Urothelium cell line (cell line): ENCODE measurements at regions not wholly inside any gene's neighbourhood (a gene's known extent, or its start where the extent isn't known, plus 50 kb on each side); places are given as distances from the start of the nearest gene placed in this dataset.
"Not testable (repeated sequence)": the region's sequence is repeated elsewhere in the genome, so short reads cannot be mapped to it uniquely, and the experiment has no call there.

ENCODE experiments used
- DNase-seq: peaks from one replicate; pipeline ENCODE4 v3.0.0; 2011; ENCODE audit warnings: low spot score, mixed read lengths
- FAIRE-seq: peaks from 2 replicates; lab custom pipeline; 2011; peaks lifted over from hg19 to GRCh38; lab: Jason Lieb, UNC

DNA sequence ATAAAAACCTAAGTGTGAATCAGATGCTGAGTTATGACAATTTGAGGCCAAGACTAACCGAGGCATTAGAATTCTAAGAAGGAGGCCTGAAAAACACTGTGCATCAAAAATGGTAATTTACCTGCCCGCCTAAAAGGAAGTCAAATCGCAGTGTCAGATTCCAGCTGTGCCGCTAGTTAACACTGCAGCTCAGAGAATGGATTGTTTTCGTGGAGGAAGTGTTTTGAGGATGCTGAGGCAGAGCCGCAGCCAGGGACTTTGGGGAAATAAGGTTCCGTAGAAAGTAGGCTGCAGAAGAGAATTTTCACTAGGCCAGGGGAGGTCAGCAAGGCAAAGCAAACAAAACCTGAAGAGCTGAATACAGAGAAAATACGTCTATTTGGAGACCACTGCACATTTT is 226.4 kb upstream of the ISL1 start:
- DNase-seq, result no peak
- no peak for FAIRE-seq

DNA sequence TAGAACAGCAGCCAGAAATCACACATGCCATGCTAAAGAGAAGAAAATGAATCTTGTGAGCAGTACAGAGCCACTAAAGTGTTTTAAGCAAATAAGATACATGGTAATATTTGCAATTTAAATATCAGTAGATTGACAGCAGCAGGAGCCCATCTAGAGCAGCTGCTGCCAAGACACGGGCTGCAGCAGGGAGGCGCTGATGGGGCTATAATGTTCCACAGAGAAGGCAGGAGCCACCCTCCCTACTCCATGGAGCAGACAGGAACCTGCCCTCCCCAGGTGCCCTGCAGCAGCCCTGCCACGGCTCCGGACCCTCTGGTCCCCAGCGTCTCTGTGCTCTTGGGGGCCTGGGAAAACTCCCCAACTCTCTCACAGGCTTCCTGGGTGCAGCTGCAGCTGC is 224.1 kb upstream of the ISL1 start:
- no peak for FAIRE-seq
- DNase-seq, result no peak

DNA sequence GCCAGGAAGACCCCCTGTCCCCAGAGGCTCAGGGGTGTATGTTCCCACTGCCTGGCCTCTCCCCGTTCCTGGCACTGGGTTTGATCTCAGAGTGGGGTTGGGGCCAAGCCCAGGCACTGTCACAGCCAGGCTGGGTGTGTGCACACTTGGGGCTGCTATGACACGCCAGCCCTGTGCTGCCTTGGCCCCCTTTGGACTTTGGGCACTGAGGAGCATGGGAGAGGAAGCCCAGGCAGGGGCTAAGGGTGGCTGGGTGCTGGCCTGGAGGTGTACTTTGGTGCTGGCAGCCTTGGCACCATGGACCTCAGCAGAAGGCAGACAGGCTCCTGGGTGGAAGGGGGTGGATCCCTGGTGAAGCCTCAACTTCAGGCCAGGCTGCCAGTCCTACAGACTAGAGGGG is 223.6 kb upstream of the ISL1 start:
- FAIRE-seq, result no peak
- DNase-seq, result no peak

DNA sequence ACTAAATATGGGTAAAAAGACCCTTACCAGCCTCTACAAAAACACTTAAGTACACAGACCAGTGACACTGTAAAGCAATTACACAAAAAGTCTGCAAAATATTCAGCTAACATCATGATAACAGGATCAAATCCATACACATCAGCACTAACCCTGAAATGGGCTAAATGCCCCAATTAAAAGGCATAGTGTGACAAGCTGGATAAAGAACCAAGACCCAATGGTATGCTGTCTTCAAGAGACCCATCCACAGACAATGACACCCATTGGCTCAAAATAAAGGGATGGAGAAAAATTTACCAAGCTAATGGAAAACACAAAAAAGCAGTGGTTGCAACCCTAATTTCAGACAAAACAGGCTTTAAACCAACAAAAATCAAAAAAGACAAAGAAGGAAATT is 221.0 kb upstream of the ISL1 start:
- no peak for FAIRE-seq
- no peak for DNase-seq

- not testable (repeated sequence) for FAIRE-seq, DNase-seq
Observed at GRCh38 chr5:51165621-51166020, 217.6 kb upstream of the ISL1 start.

GRCh38 chr5:51172903-51173626 is 210.2 kb upstream of the ISL1 start:
- no peak for DNase-seq
- FAIRE-seq, result no peak

- FAIRE-seq (no peak), DNase-seq (no peak)
Observed at GRCh38 chr5:51181208-51181894, 201.9 kb upstream of the ISL1 start.

- DNase-seq, result no peak
- FAIRE-seq, result no peak
Observed at GRCh38 chr5:51185850-51186329, 197.4 kb upstream of the ISL1 start.

GRCh38 chr5:51188001-51188591 is 195.2 kb upstream of the ISL1 start:
- FAIRE-seq, result peak; percentile 58
- DNase-seq, result no peak

- FAIRE-seq (no peak), DNase-seq (no peak)
Observed at GRCh38 chr5:51194671-51195070, 188.6 kb upstream of the ISL1 start.

DNA sequence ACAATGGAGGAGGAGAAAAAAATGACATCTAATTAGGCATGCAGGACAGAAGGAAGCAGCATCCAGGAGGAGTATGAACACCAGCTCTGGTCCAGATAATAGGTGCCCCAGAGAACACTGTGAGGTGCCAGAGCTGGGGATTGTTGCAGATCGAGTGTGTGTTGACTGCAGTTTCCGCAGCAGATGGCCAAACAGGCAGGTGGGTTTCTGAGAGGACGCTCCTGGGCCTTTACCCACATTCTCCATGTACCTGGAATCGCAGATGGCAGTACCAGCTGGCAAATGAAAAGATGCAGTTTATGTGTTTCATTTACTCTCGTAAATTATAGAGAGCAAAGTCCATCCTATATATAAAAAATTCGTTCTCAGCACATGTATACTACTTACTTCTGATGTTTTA is 182.2 kb upstream of the ISL1 start:
- FAIRE-seq (no peak), DNase-seq (no peak)

GRCh38 chr5:51201708-51202107 is 181.5 kb upstream of the ISL1 start:
- DNase-seq, result no peak
- no peak for FAIRE-seq

GRCh38 chr5:51202161-51202560 is 181.1 kb upstream of the ISL1 start:
- FAIRE-seq (no peak), DNase-seq (no peak)

DNA sequence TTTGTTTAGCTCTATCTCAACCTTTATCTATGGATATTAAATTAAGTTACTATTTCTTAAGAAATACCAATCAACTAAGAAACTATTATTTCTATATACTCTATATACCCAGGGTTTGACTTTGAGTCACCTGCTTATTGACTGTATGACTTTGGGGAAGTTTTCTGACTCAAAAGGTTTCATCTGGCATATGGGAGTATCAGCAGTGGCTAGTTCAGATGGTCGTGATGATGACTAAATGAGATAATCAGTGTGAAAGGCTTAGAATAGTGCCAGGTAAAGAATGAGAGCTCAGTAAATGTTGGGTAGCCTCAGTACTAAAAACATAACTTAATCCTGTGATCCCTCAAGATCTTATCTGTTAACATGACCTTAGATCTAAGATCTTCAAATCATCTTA is 179.7 kb upstream of the ISL1 start:
- DNase-seq, result no peak

GRCh38 chr5:51208296-51208695 is 175.0 kb upstream of the ISL1 start:
- DNase-seq (no peak), FAIRE-seq (no peak)

More for the DNA sequence above, 179.7 kb upstream of the ISL1 start:
- no peak for FAIRE-seq

DNA sequence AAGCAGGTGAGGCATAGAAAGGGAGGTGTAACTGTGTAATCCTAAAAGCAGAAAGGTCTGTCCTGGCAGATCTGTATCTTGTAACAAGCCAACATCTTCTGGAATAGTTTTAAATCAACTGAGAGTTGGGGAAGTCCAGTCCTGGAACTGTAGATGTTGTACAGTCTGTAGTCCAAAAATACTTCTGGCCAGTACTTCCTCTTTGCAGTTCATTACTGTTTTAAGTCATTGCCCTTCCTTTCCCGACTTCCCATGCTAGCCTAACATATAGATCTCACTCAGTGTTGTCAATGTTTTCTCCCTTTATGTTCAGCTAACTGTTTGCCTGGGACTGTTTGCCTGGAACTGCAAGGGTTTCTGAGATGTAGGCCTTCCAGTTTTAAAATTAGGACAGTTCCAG is 168.5 kb upstream of the ISL1 start:
- DNase-seq, result no peak
- FAIRE-seq, result no peak

- peak; percentile 45 for DNase-seq
- FAIRE-seq, result peak; percentile 71
Observed at GRCh38 chr5:51225789-51226742, 157.2 kb upstream of the ISL1 start.

DNA sequence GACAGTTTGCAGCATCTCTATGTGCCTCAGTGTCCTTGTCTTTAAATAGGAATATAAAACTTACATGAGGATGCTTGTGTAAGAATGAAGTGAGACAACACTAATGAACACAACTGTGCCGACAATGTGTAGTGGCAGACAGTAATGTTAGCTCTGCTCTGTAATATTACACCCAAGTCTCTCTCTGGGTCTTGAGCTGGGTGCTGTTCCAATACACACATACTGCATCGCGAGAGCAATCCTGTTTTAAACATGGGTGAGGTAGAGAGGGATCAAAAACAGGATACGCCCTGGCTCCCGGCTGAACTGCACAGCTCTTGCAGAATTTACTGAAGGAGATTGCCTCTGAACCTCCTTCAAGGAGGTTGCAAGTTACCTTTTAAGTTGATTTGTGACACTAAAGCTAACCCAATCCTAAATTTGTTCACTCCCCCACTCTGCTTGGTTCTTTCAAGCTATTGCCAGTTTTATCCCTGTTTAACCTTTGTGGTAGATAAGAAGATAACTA is 155.2 kb upstream of the ISL1 start:
- FAIRE-seq, result no peak
- no peak for DNase-seq

DNA sequence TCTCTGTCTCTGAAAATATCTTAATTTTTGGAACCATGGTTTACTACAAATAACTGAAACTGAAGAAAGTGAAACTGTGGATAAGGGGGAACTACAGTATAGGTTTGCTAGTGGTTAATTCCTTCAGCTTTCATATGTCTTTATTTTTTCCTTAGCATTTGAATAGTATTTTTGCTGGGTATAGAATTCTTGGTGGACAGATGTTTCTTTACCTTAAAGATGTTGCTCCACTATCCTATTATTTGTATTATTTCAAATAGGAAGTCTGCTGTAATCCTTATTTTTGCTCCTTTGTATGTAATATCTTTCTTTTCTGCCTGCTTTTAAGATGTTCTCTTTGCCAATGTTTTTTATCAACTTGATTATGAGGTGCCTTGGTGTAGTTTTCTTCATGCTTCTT is 152.9 kb upstream of the ISL1 start:
- FAIRE-seq (no peak), DNase-seq (no peak)

GRCh38 chr5:51242456-51242855 is 140.8 kb upstream of the ISL1 start:
- FAIRE-seq (no peak), DNase-seq (peak; percentile 1)

- DNase-seq, FAIRE-seq: not testable (repeated sequence)
Observed at GRCh38 chr5:51250957-51251356, 132.3 kb upstream of the ISL1 start.
